ENCODE measurements at regions not wholly inside any gene's neighbourhood (a gene's known extent, or its start where the extent isn't known, plus 50 kb on each side); places are given as distances from the start of the nearest gene placed in this dataset.
"Not testable (repeated sequence)": the region's sequence is repeated elsewhere in the genome, so short reads cannot be mapped to it uniquely, and the experiment has no call there.

GRCh38 chr6:34646714-34647113 is 49.9 kb downstream of the ILRUN start:
- no peak for TF ChIP-seq CTCF (IDR thresholded peaks at IDR 0.05)
- no peak for TF ChIP-seq POLR2A (IDR thresholded peaks at IDR 0.05)
- Histone ChIP-seq H3K4me1 (peaks cover 0 to 21% (median 6%) of the 10 kb centered on the region in 12 donors), H3K27ac (no peak overlapping the region), H3K4me3 (no peak overlapping the region), H3K27me3 (no peaks in the 10 kb centered on the region), H3K9me3 (no peaks in the 10 kb centered on the region), H3K36me3 (peaks cover 0 to 37% (median 13%) of the 10 kb centered on the region in 9 donors)
- 86 to 88% (median 86%) methylated on average over 2 of the region's 2 CpGs for WGBS, 4 donors
- ATAC-seq (no peak), DNase-seq (no peak)
- intact Hi-C loops (cut with DNase I): no loop called here

GRCh38 chr6:34645627-34646026 is 50.9 kb downstream of the ILRUN start:
- peaks cover 0 to 16% (median 5%) of the 10 kb centered on the region in 12 donors for H3K4me1 ChIP-seq
- TF ChIP-seq POLR2A (IDR thresholded peaks at IDR 0.05) (no peak), CTCF (IDR thresholded peaks at IDR 0.05) (no peak)
- no peaks in the 10 kb centered on the region for H3K9me3 ChIP-seq
- 92 to 96% (median 94%) methylated on average over 5 of the region's 5 CpGs for WGBS, 4 donors
- DNase-seq (no peak), ATAC-seq (no peak)
- intact Hi-C loops (cut with DNase I): no loop called here
- no peak overlapping the region for H3K4me3 ChIP-seq
- peaks cover 0 to 37% (median 13%) of the 10 kb centered on the region in 9 donors for H3K36me3 ChIP-seq
- H3K27me3 ChIP-seq: no peaks in the 10 kb centered on the region
- no peak overlapping the region for H3K27ac ChIP-seq

GRCh38 chr6:34644716-34645115 is 51.9 kb downstream of the ILRUN start:
- no peak for TF ChIP-seq POLR2A (IDR thresholded peaks at IDR 0.05)
- TF ChIP-seq CTCF (IDR thresholded peaks at IDR 0.05): no peak
- H3K27ac ChIP-seq: no peak overlapping the region
- no peaks in the 10 kb centered on the region for H3K9me3 ChIP-seq
- DNase-seq (no peak), ATAC-seq (no peak)
- no peaks in the 10 kb centered on the region for H3K27me3 ChIP-seq
- no peak overlapping the region for H3K4me3 ChIP-seq
- 61 to 79% (median 66%) methylated on average over 1 of the region's 1 CpG for WGBS, 4 donors
- H3K4me1 ChIP-seq: peaks cover 0 to 15% (median 4%) of the 10 kb centered on the region in 12 donors
- intact Hi-C loops (cut with DNase I): no loop called here
- peaks cover 0 to 37% (median 13%) of the 10 kb centered on the region in 9 donors for H3K36me3 ChIP-seq

GRCh38 chr6:34642427-34642826 is 54.1 kb downstream of the ILRUN start:
- ATAC-seq (no peak), DNase-seq (no peak)

GRCh38 chr6:34640074-34640849 is 56.3 kb downstream of the ILRUN start:
- intact Hi-C loops (cut with DNase I); H3K27ac ChIP-seq; ATAC-seq; H3K9me3 ChIP-seq; H3K4me3 ChIP-seq; DNase-seq; H3K27me3 ChIP-seq: not testable (repeated sequence)
- WGBS, 4 donors: 91 to 98% (median 95%) methylated on average over 16 of the region's 16 CpGs
- Histone ChIP-seq H3K36me3 (peaks cover 0 to 28% (median 6%) of the 10 kb centered on the region in 9 donors), H3K4me1 (peaks cover 0 to 14% (median 1%) of the 10 kb centered on the region in 12 donors)

More at GRCh38 chr6:34642427-34642826, 54.1 kb downstream of the ILRUN start:
- WGBS, 4 donors: 93 to 98% (median 98%) methylated on average over 3 of the region's 3 CpGs
- peaks cover 0 to 14% (median 1%) of the 10 kb centered on the region in 12 donors for H3K4me1 ChIP-seq
- no peak for TF ChIP-seq POLR2A (IDR thresholded peaks at IDR 0.05)
- H3K27ac ChIP-seq: no peak overlapping the region
- H3K9me3 ChIP-seq: no peaks in the 10 kb centered on the region
- peaks cover 0 to 34% (median 13%) of the 10 kb centered on the region in 9 donors for H3K36me3 ChIP-seq
- intact Hi-C loops (cut with DNase I): no loop called here
- no peak overlapping the region for H3K4me3 ChIP-seq
- H3K27me3 ChIP-seq: no peaks in the 10 kb centered on the region
